OCI-LY3 (cell line): ENCODE measurements at regions not wholly inside any gene's neighbourhood (a gene's known extent, or its start where the extent isn't known, plus 50 kb on each side); places are given as distances from the start of the nearest gene placed in this dataset.
A peak's percentile ranks its signal among the peaks of the same experiment; 100 is the strongest.

Source experiments
- H2AFZ ChIP-seq: fragments of 200-600, 300-600 bp; shearing (Covaris generic); 2 replicates; pipeline ENCODE4 v1.6.0; 2014; ENCODE audit warnings: antibody characterized with exemption, low read depth, low read length
- H3K27ac ChIP-seq: fragments of 200-600, 300-600 bp; sonication (generic); 2 replicates; pipeline ENCODE4 v1.5.1; 2014; ENCODE audit warnings: mild to moderate bottlenecking, low read length, moderate library complexity, mixed read lengths
- H3K27me3 ChIP-seq: fragments of 200-600, 300-600 bp; sonication (generic); 2 replicates; pipeline ENCODE4 v1.6.1; 2014; ENCODE audit warnings: low read depth, low read length, mixed read lengths
- H3K36me3 ChIP-seq: fragments of 200-600, 300-600 bp; sonication (generic); replicated peaks from 2 replicates; pipeline ENCODE3; 2014; ENCODE audit warnings: low read depth, low read length, mixed read lengths
- H3K4me1 ChIP-seq: fragments of 300-600, 200-600 bp; sonication (generic); 2 replicates; pipeline ENCODE4 v1.6.1; 2014; ENCODE audit warnings: low read length, mixed read lengths
- H3K4me2 ChIP-seq: fragments of 200-600, 300-600 bp; sonication (generic); 2 replicates; pipeline ENCODE4 v1.6.1; 2014; ENCODE audit warnings: low read length, mixed read lengths
- H3K4me3 ChIP-seq: fragments of 300-600, 200-600 bp; sonication (generic); 2 replicates; pipeline ENCODE4 v1.5.1; 2014; ENCODE audit warnings: antibody characterized with exemption, mild to moderate bottlenecking, low read length, moderate library complexity
- H3K79me2 ChIP-seq: fragments of 300-600, 200-600 bp; shearing (Covaris generic); 2 replicates; pipeline ENCODE4 v1.6.1; 2014; ENCODE audit warnings: mild to moderate bottlenecking, low read length, mixed read lengths
- H3K9ac ChIP-seq: fragments of 300-600, 200-600 bp; shearing (Covaris generic); 2 replicates; pipeline ENCODE4 v1.6.0; 2014; ENCODE audit warnings: mild to moderate bottlenecking, low read length, moderate library complexity
- H3K9me3 ChIP-seq: fragments of 200-600, 300-600 bp; shearing (Covaris generic); 2 replicates; pipeline ENCODE4 v1.6.1; 2014; ENCODE audit warnings: low read length, mixed read lengths; ENCODE audit not compliant: insufficient read depth
- H4K20me1 ChIP-seq: fragments of 200-600, 300-600 bp; sonication (generic); 2 replicates; pipeline ENCODE4 v1.6.1; 2016; ENCODE audit warnings: low read length, mixed read lengths; ENCODE audit not compliant: insufficient read depth
- CTCF ChIP-seq: fragments of 200-600, 300-600 bp; sonication (generic); IDR thresholded peaks from 2 replicates; pipeline ENCODE4 v1.5.1; 2014; ENCODE audit warnings: antibody characterized with exemption, low read length, low read depth
- EZH2phosphoT487 ChIP-seq: fragments of 200-600 bp; shearing (Covaris generic); IDR thresholded peaks from 2 replicates; pipeline ENCODE4 v1.6.1; 2018; ENCODE audit warnings: antibody characterized with exemption, mixed run types, low read depth

GRCh38 chr7:104961821-104962220 lies 52.2 kb upstream of the KMT2E start:
- Histone ChIP-seq H3K79me2 (no peaks in the 10 kb centered on the region), H3K4me2 (no peak overlapping the region), H3K9ac (no peak overlapping the region), H3K36me3 (peaks cover 2% of the 10 kb centered on the region), H3K9me3 (no peaks in the 10 kb centered on the region), H4K20me1 (no peaks in the 10 kb centered on the region), H2AFZ (no peak overlapping the region), H3K4me3 (no peak overlapping the region), H3K27ac (no peak overlapping the region), H3K27me3 (no peaks in the 10 kb centered on the region), H3K4me1 (peaks cover 14% of the 10 kb centered on the region)
- TF ChIP-seq CTCF (no peak), EZH2phosphoT487 (no peak)

GRCh38 chr7:104962781-104963180 lies 51.2 kb upstream of the KMT2E start:
- Histone ChIP-seq H4K20me1 (no peaks in the 10 kb centered on the region), H3K9ac (no peak overlapping the region), H3K4me2 (peak overlapping the region; percentile 3; the same call in 1 of the 2 replicates), H3K79me2 (no peaks in the 10 kb centered on the region), H3K36me3 (peaks cover 2% of the 10 kb centered on the region), H2AFZ (no peak overlapping the region), H3K4me3 (no peak overlapping the region), H3K27me3 (no peaks in the 10 kb centered on the region), H3K27ac (no peak overlapping the region), H3K9me3 (no peaks in the 10 kb centered on the region), H3K4me1 (peaks cover 14% of the 10 kb centered on the region)
- no peak for TF ChIP-seq CTCF
- TF ChIP-seq EZH2phosphoT487 = no peak

GRCh38 chr7:104963378-104963990 lies 50.5 kb upstream of the KMT2E start:
- Histone ChIP-seq H3K9me3 (no peaks in the 10 kb centered on the region), H3K36me3 (peaks cover 2% of the 10 kb centered on the region), H3K27me3 (no peaks in the 10 kb centered on the region), H2AFZ (no peak overlapping the region), H3K27ac (no peak overlapping the region), H3K9ac (no peak overlapping the region), H3K4me1 (peaks cover 14% of the 10 kb centered on the region), H3K4me2 (no peak overlapping the region), H4K20me1 (no peaks in the 10 kb centered on the region), H3K4me3 (no peak overlapping the region), H3K79me2 (no peaks in the 10 kb centered on the region)
- TF ChIP-seq EZH2phosphoT487 = no peak
- no peak for TF ChIP-seq CTCF

GRCh38 chr7:104963991-104964385 lies 50.0 kb upstream of the KMT2E start:
- H4K20me1 ChIP-seq = no peaks in the 10 kb centered on the region
- H3K27me3 ChIP-seq = no peaks in the 10 kb centered on the region
- no peaks in the 10 kb centered on the region for H3K9me3 ChIP-seq
- TF ChIP-seq CTCF (no peak), EZH2phosphoT487 (no peak)
- H3K4me1 ChIP-seq = peaks cover 14% of the 10 kb centered on the region
- H3K4me2 ChIP-seq = no peak overlapping the region
- no peaks in the 10 kb centered on the region for H3K79me2 ChIP-seq
- H3K9ac ChIP-seq = no peak overlapping the region
- no peak overlapping the region for H2AFZ ChIP-seq
- H3K27ac ChIP-seq = no peak overlapping the region
- H3K36me3 ChIP-seq = peaks cover 2% of the 10 kb centered on the region
- no peak overlapping the region for H3K4me3 ChIP-seq
